Fibroblast of skin of back (primary cell): ENCODE measurements at regions not wholly inside any gene's neighbourhood (a gene's known extent, or its start where the extent isn't known, plus 50 kb on each side); places are given as distances from the start of the nearest gene placed in this dataset.

ENCODE experiments used
- DNase-seq: peaks from one replicate; pipeline ENCODE4 v3.0.0-alpha.2; 2013

DNA sequence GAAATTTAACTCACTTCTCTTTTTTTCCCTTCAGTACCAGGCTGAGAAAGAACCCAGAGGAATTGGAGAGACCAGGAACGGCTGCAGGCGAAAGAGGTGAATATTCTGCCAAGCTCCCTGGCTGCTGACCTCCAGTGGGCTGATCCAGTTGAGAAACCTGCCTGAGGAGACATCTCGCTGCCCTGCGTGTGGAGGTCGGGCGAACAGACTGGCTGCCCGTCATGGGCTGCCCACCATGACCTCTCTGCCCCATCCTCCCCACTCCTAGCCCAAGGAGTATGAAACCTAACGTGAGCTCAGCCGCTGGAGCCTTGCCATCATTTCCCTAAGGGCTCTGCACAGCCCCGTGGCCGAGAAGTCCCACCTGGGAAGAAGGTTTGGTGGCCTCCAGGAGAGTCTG lies 148.8 kb upstream of the SALL3 start:
- DNase-seq = no peak

DNA sequence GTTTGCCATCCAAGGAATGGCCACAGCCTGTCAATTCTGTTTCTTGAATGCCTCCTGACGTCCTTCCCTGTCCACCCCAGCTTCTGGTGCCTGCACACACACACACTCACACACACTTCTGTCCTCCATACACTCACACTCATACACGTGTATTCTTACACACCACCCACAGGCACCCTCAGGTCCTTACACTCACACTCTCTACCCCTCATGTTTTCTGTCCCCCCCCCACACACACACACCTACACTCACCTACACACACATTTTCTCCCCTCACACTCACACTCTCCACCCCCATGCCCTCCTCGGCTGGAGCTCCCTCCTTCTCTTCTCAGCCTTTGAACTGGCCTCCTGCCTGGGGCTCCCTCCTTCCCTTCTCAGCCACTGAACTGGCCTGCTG lies 148.0 kb upstream of the SALL3 start:
- no peak for DNase-seq

DNA sequence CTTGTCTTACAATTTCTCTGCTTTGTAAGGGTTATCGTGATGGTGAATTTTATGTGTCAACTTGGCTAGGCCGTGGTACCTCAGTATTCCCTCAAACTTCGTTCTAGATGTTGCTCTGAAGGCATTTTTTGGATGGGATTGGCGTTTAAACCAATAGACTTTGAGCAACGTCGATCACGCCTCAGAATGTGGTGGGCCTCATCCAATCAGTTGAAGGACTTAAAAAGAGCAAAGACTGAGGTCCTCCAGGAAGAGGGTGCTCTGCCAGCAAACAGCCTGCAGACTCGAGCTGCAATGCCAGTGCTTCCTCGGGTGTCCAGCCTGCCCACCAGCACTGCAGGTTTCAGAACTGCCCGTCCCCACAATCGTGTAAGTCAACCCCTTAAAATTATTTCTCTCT lies 145.8 kb upstream of the SALL3 start:
- DNase-seq = no peak

DNA sequence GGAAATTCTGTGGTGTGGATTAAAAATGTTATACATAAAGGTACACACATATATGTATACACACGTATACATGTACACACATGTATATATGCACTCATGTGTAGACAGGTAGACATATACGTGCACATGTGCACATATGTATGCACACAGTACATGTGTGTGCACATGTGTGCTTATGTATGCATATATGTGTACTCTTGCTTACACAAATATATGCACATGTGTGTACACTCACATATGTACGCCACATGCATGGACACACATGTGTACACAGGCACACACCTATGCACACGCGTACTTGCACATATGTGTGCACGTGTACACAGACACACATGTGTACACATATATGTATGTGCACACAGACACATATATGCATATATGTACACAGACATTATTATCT lies 142.8 kb upstream of the SALL3 start:
- no peak for DNase-seq

DNA sequence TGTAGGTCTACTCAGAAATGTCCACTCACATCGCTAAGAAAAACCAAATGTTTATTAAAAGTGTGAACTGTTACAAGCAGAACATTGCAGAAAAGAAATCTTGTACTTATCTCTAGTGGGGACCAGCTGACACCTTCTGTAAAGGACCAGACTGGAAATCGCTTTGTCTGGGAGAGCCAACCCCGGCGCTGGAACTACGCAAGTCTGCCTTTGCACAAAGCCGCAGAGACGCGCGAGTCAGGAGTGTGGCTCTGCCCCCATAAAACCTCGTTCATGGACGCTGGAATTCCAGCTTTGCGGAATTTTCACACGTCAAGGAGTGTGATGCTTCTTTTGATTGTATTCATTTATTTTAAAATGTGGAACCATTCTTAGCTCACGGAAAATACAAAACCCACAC lies 141.9 kb upstream of the SALL3 start:
- DNase-seq = no peak

DNA sequence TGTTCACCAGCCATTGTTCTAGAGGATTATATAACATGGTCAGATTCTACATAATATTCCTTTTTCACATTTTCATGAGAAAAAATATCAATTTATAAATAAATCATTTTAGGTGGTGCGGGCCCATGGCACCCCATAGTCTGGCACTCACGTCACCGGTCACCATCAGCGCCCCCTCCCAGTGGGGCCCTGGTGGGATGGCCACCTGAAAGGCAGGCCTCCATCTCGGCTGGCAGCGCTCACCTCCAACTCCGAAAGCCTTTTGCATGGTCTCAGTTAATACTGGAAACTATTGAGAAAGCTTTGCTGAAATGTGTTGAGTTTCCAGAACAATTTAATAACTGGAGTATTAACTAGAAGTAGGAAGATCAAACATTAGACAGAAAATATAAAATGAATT lies 141.4 kb upstream of the SALL3 start:
- DNase-seq = no peak

DNA sequence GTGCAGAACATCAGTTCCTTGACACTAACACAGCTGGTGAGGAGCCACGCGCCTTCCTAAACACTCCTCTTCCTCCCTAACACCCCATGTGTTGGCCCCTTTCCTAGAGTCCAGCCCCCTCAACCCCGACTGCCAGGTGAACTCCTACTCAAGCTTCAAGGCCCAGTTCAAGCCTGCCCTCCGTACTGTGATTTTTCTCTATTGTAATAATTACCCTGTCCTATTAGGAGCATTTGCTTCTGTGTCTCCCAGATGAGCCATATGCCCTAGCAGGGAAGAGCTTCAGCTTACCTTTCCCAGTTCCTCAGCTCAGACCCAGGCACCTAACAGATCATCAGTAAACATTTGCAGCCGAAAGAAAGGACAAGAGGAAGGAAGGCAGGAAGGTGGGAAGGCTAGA lies 130.6 kb upstream of the SALL3 start:
- DNase-seq = no peak

DNA sequence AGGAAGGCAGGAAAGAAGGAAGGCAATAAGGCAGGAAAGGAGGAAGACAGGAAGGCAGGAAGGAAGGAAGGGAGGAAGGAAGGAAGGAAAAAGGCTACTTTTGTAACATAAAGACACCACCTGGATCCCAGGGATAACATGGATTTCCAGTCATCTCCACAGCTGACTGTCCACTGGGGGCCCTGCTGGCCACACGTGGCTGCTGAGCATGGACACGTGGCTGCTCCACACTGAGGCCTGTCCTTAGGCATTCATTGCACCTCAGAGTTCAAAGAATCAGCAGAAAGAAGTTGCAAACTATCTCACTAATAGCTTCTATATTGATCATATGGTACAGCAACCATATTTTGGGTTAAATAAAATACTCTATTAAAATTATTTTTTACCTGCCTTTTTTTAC lies 130.2 kb upstream of the SALL3 start:
- DNase-seq = no peak

DNA sequence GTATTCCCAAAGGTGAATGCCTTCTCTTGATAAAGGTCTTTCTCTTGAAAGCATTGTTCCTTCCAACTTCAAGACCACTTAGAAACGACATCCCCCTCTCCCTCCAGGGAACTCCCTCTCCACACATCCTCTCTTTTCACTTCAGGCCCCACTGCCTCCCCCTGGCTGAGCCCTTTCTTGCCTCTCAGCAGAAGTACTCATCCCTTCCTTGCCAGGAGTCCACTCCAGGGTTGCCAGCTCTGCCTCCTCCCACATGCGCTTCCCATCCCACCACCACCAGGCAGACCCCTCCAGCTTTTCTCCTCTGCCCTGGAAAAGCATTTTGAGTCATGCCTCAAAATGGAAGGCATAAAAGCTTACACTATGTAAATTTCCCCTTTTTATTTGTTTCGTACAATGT lies 126.3 kb upstream of the SALL3 start:
- no peak for DNase-seq

DNA sequence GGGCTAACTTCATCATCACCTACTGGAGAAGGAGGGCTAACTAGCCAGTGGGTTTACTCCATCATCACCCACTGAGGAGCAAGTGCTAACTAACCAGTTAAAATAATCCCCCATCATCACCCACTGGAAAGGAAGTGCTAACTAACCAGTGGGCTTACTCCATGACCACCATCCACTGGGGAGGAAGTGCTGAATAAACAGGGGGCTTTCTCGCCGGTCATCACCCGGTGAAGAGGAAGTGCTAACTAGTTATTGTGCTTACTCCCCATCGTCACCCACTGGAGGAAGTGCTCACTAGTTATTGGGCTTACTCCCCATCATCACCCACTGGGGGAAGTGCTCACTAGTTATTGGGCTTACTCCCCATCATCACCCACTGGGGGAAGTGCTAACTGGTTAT lies 124.4 kb upstream of the SALL3 start:
- no peak for DNase-seq

DNA sequence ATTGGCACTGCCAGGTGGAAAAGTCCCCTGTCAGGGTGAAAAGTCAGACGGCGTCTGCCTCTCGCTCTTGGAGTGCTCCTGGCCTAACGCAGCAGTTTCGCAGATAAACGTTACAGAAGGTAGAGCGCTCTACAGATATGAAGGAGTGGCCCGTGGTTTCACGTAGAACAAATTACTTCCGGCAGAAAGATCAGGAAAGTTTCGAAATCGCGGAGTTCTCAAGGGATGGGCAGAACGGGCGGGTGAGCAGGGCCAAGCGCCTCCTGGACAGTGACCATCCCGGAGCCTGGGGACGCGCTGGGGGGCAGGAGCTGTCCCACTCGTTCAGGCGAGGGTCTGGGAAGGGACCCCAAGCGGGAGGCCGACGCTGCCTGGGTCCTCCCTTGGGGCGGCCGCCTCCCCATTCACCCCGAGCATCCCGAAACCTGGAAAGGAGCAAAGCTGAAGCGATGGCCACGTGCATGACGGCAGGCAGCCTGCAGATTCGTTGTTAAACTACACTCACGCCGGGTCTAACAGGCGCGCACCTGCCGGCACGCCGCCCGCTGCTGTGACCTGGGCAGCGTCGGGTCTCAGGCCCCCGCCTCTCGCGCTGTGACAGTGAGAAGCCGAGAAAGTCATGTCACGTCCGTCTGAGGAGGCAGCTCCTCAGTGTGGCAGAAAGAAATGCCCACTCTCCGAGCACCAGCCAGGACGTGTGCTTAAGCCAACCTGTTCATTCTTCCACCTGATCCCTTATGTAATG lies 122.9 kb upstream of the SALL3 start:
- no peak for DNase-seq

DNA sequence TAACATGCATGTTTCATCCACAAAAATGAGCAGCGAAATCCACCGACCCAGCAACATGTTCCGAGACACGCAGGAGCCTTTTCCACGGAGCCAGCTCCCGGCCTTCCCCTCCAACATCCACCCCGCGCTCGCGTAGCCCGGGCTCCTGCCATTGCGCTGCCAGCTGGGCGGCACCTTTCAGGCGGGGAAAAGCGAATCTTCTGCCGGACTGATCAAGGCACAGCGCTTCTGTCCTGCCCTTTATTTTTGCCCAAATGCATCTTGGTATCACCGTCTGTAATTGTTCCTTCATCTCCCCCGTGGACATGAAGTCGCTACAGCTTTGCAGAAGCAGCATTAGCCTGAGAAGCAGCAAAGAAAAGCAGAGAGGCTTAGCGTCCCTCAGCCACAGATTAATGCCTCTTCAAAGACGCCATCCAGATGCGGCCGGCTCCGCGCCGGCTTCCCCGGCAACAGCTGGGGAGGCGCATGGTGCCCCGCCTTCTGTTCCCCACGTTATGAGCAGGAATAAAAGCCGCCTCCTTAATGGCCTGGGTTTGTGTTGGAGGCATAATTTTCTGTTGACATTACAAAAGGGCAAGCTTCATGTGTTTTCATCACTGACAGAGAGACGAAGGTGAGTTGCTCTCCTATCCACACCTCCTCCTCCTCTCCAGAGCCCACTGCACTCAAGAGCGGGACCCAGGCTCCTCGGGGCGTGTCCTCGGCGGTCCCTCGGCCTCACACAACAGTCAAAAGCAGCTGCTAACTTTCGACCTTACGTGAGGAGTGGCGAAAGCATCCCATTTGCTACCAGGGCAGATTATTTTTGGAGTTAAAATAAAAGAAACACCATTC lies 122.1 kb upstream of the SALL3 start:
- no peak for DNase-seq

DNA sequence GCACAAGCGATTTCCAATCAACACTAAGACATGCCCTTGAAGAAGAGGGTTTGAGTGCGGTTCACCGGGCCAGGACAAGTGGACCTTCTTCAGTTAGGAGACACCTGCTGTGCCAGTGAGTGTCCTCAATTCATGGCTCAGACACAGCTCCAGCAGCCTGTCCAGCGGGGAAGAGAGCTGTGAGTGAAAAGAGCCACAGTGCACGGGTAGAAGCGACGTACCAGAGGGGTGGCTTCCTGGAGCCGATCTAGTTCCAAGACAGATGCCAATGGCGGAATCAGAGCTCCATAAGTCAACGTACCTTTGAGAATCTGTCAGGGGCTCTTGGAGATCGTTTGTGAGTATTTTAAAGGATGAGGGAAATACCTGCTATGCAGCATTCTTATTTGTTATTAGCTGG lies 119.9 kb upstream of the SALL3 start:
- no peak for DNase-seq

DNA sequence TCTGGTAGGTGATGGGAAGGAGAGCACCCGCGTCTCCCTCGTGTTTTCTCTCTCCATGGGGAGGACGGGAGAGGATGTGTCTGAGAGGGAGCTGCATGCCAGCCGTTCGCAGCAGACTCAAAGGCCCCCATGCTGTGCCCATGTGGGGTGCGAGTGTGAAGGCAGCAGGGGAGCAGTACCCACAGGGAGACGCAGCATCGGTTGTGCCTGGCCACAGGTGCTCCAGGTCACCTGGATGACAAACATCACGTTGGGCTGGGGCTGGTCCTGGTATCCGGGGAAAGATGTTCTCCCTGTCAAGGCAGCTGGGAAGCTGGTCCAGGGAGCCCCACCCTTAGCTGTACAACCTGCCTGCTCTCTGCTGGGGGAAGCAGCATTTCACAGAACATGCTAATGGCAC lies 119.5 kb upstream of the SALL3 start:
- DNase-seq = no peak

DNA sequence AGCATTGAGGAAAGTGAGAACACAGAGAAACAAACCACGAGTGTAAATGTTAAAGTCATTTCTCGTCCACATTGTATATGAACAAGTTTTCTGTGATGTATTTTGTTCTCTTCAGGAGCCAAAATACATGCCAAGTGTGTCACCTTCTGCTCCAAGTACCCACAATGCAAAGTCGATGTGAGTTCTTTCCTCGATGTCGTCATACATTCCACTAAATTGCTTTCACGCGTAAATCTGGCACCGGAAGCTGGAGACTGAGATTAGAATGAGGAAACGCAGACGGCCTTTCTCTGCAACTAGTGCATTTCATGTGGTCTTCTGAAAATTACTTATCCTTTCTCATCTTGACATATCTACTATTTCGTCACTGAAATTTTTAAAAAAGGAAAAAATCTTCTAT lies 118.5 kb upstream of the SALL3 start:
- no peak for DNase-seq

DNA sequence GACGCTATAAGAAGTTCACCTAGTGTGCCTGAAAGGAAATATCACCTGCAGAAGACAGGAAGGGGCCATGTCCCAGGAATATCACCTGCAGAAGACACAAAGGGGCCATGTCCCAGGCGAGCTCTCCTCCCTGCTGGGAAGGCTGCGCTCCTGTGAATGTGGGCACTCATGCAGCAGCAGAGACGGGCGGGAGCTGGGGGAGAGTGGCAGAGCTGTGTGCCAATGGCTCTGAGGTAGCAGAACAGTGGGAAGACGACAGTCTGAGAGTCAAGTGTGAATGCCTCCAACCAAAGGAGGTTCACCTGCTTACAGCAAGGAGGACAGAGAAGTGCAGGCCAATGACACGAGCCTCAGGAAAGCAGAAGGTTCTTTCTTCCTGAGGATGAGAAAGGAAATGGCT lies 117.9 kb upstream of the SALL3 start:
- DNase-seq = no peak

DNA sequence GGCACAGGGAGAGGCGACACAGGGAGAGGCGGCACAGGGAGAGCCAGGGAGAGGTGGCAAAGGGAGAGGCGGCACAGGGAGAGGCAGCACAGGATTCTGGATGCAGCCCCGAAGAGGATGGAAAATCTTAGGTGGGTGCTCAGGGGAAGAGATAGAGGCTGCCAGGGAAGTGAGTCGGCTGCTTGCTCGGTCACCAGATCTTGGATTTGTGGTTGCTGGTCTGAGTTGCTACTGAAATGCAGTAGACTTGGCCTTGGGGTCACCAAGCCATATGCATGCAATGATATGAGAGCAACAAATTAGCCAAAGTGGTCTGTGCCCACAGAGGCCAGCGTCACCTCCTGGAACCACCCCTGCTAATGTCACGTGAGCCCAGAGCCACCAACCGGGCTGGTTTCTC lies 117.2 kb upstream of the SALL3 start:
- no peak for DNase-seq

DNA sequence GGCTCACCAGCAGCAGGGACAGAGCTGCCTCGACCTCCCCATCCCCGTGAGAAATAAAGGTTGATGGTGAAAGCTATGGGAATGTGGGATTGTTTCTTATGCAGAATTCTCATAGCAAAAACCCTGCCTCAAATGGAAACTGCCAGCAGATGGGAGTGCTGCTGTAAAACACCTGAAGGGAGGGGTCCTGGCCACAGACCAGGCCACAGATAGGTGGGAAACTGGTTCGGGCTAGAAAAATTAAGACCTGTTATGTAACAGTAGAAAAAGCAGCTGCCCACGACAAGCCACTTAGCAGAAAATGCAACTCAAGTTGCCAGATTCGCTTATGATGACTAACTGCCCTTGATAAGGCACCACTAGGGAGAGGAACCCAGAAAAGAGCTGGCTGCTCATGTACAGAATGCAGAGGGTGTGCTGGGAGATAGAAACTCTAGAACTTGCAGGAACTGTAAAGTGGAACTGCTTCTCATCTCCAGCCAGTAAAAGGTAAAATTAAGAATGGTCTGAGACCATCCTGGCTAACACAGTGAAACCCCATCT lies 114.5 kb upstream of the SALL3 start:
- DNase-seq = no peak

DNA sequence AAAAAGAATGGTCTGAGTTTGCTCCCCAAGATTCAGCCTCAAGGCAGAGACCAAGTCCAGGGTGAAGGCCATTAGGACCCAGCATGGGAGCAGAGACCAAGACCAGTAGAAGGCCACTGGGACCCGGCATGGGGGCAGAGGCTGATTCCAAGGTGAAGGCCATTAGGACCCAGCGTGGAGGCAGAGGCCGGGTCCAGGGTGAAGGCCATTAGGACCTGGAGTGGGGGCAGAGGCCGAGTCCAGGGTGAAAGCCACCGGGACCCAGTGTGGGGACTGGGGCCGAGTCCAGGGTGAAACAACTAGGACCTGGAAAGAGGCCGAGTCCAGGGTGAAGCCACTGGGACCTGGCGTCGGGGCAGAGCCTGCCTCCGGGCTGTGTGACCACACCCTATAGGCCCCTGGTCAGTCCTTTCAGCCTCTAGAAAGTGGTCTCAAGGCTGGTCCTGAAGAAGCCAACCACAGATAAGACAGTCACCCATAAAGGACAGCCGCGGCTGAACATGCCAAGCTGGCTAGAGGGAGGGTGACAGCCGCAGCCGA lies 113.8 kb upstream of the SALL3 start:
- DNase-seq = no peak

DNA sequence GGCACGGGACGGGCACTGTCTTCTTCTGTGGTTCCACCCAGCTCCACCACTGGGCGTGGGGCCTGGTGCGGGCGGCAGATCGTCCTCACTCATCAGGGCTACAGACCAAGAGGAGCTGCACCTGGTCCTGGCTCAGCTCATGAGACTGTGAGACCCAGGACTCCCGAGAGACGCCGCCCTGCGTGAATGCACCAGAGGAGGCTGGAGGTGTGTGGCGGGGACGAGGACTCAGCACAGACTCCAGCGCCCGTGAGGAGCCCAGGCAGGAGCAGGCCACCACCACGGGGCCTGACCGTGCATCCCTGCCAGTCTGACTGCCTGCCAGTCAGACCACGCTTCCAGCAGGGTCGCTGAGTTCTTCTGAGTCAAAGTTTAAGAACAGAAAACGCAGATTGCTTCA lies 112.5 kb upstream of the SALL3 start:
- DNase-seq = no peak

DNA sequence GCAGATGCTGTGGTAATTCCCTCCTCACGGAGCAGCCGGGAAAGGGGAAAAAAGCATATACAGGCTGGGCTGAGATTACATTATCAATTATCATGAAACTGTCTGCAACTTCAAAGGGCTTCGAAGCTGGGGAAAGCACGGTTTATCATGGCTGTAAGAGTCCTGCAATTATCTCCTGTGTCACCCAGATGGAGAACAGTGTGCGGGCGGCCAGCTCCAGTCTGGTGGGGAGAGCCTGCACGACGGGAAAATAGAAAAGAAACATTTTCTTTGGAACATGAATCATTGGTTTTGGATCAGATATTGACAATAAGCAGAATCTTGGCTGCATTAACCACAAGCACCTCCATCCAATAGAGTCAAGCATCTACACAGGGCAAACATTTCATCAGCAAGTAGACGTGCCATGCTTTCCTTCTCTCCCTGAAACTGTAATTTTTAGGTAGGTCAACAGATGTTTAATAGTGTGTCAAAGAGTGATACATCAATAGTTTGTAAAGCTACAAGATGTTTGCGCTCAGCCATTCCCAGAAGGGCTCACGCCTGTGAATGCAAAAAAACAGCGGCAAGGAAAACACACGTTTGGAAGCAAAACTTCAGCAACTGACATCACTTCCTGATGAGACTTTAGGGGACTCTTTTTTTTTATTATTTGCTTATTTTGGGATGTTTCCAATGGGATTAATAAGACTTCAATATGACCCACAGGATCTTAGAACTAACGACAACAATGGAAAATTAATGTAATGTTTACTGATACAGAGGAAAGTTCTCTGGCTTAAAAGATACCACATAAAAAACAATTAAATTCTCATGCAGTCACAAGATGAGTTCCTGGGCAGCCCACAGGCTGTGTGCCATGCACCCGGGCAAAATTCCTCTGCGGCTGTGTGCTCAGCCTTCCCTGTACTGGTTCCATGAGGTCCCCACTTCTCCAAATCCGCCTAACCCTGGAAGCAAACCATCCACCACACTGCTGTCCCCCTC lies 111.0 kb upstream of the SALL3 start:
- DNase-seq = no peak

DNA sequence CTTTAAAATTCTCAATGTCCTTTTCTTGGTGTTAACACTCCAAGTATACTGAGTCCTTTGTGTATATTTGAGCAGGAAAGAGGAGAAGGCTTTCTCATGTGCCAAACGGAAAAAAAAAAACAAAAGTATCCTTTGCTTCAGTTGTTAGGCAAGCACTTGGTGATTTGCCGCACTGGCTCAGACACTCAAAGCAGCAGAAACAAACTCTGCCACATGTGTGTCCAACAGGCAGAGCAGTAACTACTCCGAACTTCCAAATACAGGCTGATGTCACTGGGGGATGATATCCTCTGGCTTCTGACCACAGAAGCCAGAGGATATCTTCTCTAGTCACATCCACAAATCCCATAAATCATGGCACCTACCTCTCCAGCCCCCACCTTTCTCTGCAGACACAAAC lies 108.0 kb upstream of the SALL3 start:
- DNase-seq = no peak
